OCI-LY1 (cell line): ENCODE measurements at regions not wholly inside any gene's neighbourhood (a gene's known extent, or its start where the extent isn't known, plus 50 kb on each side); places are given as distances from the start of the nearest gene placed in this dataset.

ENCODE experiments used
- CTCF ChIP-seq: fragments of 200-600 bp; sonication (generic), shearing (Covaris generic); IDR thresholded peaks from 2 replicates; pipeline ENCODE4 v1.5.1; 2017; ENCODE audit warnings: mild to moderate bottlenecking, antibody characterized with exemption, low read length, moderate library complexity, mixed read lengths
- EZH2 ChIP-seq: fragments of 200-600 bp; sonication (generic), shearing (Covaris generic); IDR thresholded peaks from 2 replicates; pipeline ENCODE4 v1.8.0; 2017; ENCODE audit warnings: borderline replicate concordance, mixed run types, mild to moderate bottlenecking, antibody characterized with exemption, low read length, moderate library complexity, mixed read lengths

GRCh38 chr2:155157065-155157464 is 458.6 kb downstream of the KCNJ3 start:
- TF ChIP-seq CTCF: no peak
- TF ChIP-seq EZH2: no peak
